GM12874 (cell line): ENCODE measurements at regions not wholly inside any gene's neighbourhood (a gene's known extent, or its start where the extent isn't known, plus 50 kb on each side); places are given as distances from the start of the nearest gene placed in this dataset.

ENCODE experiments used
- TF ChIP-seq, protein P1 (sequence below): IDR thresholded peaks from 2 replicates; pipeline ENCODE4 v1.5.1; 2011; ENCODE audit warnings: low read depth, mild to moderate bottlenecking, control low read depth, low read length, moderate library complexity; ENCODE audit not compliant: insufficient read depth

DNA sequence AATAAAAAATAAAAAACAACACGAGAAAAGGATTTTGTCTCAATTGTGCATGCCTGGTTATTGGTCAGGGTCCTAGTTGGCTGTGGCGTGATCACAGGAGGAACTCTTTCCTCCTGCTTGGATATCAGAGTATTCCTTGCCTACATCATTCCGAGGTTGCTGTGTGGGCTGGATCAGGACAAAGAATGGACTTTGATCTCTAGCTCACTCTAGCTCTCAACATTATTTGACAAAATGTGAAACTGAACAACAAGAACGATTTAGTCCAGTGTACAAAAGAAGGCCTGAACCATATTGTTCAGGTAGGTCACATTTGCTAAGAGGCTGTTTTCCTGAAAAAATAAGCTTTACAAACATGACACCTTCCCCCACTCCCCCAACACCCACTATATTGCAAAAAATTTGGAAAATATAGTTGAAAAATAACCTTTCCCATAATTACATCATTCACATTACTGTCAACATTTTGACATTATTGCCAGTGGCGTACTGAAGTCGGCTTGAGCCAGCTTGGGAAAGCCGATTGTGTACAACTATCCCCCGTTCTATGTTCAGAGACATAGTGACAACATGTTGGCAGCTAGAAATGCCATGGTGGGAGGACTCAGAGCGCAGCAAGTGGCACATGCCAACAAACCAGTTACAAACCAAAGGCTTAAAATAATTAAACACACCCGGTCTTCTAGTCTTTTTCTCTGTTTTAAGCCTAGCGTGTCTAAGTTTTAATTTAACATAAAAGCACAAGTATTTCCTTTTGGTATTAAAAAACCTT is 179.0 kb downstream of the LPIN1 start:
- TF ChIP-seq, protein P1, sequence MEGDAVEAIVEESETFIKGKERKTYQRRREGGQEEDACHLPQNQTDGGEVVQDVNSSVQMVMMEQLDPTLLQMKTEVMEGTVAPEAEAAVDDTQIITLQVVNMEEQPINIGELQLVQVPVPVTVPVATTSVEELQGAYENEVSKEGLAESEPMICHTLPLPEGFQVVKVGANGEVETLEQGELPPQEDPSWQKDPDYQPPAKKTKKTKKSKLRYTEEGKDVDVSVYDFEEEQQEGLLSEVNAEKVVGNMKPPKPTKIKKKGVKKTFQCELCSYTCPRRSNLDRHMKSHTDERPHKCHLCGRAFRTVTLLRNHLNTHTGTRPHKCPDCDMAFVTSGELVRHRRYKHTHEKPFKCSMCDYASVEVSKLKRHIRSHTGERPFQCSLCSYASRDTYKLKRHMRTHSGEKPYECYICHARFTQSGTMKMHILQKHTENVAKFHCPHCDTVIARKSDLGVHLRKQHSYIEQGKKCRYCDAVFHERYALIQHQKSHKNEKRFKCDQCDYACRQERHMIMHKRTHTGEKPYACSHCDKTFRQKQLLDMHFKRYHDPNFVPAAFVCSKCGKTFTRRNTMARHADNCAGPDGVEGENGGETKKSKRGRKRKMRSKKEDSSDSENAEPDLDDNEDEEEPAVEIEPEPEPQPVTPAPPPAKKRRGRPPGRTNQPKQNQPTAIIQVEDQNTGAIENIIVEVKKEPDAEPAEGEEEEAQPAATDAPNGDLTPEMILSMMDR = no peak

DNA sequence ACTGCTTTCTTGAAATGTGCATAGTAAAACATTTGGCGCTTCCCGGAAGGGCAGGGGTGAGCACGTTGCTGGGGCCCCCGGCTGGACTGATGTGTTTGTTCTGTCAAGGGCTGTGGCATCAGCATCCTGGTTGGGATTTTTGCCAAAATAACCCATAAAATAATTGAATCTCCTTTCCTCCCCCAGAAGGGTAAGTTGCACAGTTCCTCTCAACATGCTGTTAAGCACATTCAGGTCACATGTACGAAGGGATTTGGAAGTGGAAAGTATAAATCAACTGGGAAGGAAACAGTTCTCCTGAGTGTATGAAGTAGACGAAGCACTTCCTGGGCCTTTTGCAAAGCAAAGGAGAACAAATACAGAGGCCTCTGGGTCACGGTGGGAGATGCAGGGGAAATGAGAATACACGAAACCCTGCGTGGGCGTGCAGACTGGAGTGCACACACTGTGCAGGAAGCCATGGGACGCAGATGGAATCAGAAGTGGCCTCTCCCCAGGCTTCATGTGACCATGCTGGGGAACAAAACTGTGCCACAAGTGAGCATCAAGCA is 183.9 kb downstream of the LPIN1 start:
- TF ChIP-seq, protein P1 = no peak

DNA sequence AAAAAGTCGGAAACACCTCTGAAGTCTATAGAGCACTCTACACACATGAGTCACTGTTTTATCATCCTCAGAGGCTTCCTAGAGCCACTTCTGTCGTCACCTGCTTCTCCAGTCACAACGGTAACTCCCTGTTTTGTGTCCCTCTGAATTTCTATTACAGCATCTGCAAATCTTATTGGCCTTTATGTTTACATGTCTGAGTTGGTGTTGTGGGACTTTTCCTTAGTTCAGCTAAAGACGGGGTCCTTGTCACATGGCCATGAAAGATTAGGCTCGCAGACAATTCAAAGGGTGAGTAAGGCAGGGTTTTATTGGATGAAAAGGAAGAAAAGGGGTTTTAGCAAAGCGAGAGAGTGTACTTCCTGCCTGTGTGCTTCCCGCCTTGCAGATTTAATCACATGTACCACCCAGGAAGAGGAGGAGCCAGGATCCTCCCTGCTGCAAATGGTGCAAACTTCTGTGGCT is 185.6 kb downstream of the LPIN1 start:
- TF ChIP-seq, protein P1 = no peak

DNA sequence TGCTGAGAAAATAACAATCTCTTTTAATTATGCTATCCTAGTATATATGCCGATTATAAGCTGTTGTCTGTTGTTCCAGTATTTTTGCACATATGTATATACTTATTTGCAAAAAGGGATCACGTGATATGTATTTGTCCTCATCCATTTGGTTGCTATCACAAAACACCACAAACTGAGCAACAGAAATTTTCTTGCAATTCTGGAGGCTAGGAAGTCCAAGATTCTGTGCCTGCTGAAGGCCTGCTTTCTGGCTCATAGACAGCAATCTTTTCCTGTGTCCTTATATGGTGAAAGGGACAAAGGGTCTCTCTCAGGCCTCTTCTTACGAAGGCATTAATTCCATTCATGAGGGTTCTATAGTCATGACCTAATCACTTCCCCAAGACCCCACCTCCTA is 186.5 kb downstream of the LPIN1 start:
- TF ChIP-seq, protein P1 = no peak

DNA sequence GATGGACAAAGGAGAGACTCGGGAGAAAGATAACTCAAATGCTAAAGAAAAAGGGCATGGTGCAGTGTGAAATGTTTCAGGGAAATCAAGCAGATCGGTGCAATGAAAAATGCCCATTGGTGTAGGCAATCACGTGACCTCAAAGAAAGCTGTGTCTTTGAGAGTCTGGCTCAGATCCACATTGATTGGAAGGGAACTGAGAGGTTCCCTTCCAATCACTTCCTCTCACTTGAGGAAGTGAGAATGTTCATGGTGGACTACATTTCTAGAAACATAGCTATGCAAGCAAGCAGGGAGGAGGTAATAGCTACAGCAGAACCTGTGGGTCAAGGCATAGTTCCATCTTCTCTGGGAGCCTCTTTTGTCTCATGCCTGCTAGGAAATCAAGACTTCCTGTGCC is 187.4 kb downstream of the LPIN1 start:
- TF ChIP-seq, protein P1 = no peak

DNA sequence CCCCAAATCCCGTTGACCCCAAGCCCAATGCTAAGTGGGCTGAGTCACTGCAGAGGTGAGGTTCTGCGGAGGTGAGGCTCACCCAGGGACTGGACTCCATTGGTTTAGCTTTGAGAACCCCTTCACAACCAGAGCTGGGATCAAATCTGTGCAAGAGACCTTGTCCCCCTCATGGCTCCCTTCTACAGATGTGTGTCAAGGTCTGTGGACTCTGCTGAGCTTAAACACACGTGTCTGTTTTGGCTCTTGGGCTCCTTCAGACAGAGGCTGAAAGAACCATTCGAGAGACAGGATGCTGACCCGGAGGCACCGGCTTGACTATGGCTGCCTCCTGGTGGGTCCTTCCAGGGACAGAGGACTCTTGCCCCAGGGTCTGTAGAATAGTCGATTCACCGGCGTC is 190.3 kb downstream of the LPIN1 start:
- TF ChIP-seq, protein P1 = no peak

DNA sequence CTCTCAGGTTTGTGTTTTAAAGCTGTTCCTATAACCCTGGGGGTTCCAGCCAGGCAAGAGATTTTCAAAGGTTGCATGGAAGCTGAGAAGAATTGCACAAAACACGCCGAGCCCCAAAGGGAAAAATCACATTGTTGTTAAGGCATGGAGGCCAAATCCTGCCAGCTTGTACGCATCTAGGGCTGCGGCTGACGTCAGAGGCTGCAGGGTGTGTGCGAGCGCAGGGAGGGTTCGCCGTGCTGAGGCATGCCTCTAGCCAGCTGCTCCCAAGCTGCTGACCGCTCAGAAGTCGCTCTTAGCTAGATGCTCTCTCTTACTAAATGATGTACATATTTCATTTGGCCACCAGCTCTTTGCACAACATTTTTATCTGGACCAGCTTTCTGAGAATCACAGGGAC is 191.8 kb downstream of the LPIN1 start:
- TF ChIP-seq, protein P1 = no peak
